Right cardiac atrium (tissue), 5 donors: ENCODE measurements at regions not wholly inside any gene's neighbourhood (a gene's known extent, or its start where the extent isn't known, plus 50 kb on each side); places are given as distances from the start of the nearest gene placed in this dataset.

Experiments
- ATAC-seq, 2 donors: fragments of 200-7000 bp; cut with Tn5 transposase; one replicate each; pipeline versions ENCODE4 v1.8.0 to v1.9.1; 2020; ENCODE audit warnings: moderate library complexity in 2 of 2, mild to moderate bottlenecking in 1 of 2
- DNase-seq, 3 donors: peaks; one replicate each; pipeline ENCODE4 v3.0.0-alpha.2; 2020
- H3K27ac ChIP-seq: one replicate; pipeline ENCODE4 v1.5.1; 2013; ENCODE audit warnings: mild to moderate bottlenecking, low read length, control low read depth, moderate library complexity
- H3K27me3 ChIP-seq: one replicate; pipeline ENCODE4 v1.6.1; 2013; ENCODE audit not compliant: control insufficient read depth, insufficient read depth
- H3K4me1 ChIP-seq: one replicate; pipeline ENCODE4 v1.6.1; 2013; ENCODE audit warnings: low read length; ENCODE audit not compliant: control insufficient read depth, insufficient read depth
- H3K4me3 ChIP-seq: one replicate; pipeline ENCODE4 v1.5.1; 2013; ENCODE audit warnings: low read length, control low read depth
- H3K9me3 ChIP-seq: one replicate; pipeline ENCODE4 v1.6.1; 2013; ENCODE audit warnings: low read length; ENCODE audit not compliant: control insufficient read depth
- WGBS: extraction: QIAGEN DNeasy Blood & Tissue Kit; methylation state at CpG from one replicate; pipeline ENCODE4 v1.1.7; 2013; 5-methylcytosine and 5-hydroxymethylcytosine counted together
- intact Hi-C, 4 donors: fragments of 100-400 bp; cut with DNase I; formaldehyde crosslinking; loops; one replicate each; pipeline versions ENCODE4 v1.11.0 to v1.14.0; 2022 to 2023
- donor health status: healthy with polysubstance abuse.
- donor health status: DM: no; HTN: yes; CAD: no.
- donor health status: DM: no; HTN: no; CAD: no.
- donor health status: DM: no; HTN: yes; CAD: no; lungs with severe emphysema.
- donor health status: DM: yes; HTN: yes; CAD: no.

DNA sequence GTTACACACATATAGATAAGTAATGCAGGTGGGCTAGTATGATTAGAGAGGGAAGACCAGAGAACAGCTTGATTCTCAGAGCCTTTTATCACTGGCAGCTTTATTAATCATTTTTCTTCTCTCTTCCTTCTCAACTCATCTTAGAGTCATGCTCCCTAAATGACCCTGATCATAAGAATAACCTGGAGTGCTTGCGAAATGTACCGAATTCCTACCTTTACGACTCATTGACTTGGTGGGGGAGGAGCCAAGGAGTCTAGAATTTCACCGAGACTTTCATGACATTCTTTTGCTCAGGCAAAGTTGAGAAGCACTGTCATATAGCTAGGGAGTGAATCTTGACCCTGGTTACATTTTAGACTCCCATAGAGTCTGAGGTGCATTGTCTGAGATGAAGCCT is 298.9 kb upstream of the PUDP start:
- DNase-seq (no peak), ATAC-seq (no peak)
- no peaks in the 10 kb centered on the region for H3K27me3 ChIP-seq
- H3K27ac ChIP-seq: no peak overlapping the region
- H3K4me3 ChIP-seq: no peak overlapping the region
- 83% methylated on average over 4 of the region's 4 CpGs for WGBS
- H3K9me3 ChIP-seq: no peaks in the 10 kb centered on the region
- intact Hi-C loops: no loop called here
- H3K4me1 ChIP-seq: no peaks in the 10 kb centered on the region

DNA sequence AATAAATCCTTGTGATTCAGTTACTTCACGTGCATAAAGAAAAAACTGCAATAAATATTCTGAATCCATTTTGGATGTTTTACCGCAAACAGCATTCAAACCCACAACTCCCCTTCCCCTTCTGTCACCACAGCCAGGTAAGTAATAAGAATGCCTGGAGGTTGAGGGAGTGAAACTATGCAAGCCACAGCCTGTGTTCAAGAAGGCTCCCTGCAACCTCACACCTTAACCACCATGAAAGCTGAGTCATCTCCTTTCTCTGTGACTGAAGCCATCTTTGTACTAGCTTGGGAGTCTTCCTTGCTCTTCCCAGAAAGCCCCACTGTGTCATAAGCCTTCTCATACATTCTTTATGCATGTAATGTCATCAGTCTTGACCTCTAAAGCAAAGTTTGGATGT is 297.0 kb upstream of the PUDP start:
- Histone ChIP-seq H3K27me3 (no peaks in the 10 kb centered on the region), H3K9me3 (no peaks in the 10 kb centered on the region), H3K27ac (no peak overlapping the region), H3K4me3 (no peak overlapping the region), H3K4me1 (no peaks in the 10 kb centered on the region)
- intact Hi-C loops: no loop called here
- ATAC-seq (no peak), DNase-seq (no peak)
- WGBS: 88% methylated on average over 2 of the region's 2 CpGs

DNA sequence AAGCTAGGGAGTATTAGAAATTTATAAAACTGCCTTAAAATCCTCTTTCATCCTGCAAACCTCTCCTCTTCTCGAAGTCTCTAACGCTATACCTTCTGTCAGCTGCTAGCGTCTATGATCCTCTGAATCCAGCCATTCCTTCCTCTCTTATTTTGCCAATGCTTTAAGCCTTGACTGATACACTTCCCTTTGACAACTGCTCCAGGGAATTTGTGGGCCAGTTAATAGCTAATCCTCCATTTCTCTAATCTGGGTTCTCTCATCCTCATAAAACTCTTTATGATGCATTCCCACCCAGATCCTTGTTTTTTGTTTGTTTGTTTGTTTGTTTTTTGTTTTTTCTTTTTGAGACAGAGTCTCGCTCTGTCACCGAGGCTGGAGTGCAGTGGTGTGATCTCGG is 293.6 kb upstream of the PUDP start:
- ATAC-seq (no peak), DNase-seq (no peak)
- Histone ChIP-seq H3K9me3 (no peaks in the 10 kb centered on the region), H3K4me1 (no peaks in the 10 kb centered on the region), H3K27me3 (no peaks in the 10 kb centered on the region), H3K4me3 (no peak overlapping the region), H3K27ac (no peak overlapping the region)
- WGBS: 89% methylated on average over 6 of the region's 6 CpGs
- intact Hi-C loops: no loop called here

DNA sequence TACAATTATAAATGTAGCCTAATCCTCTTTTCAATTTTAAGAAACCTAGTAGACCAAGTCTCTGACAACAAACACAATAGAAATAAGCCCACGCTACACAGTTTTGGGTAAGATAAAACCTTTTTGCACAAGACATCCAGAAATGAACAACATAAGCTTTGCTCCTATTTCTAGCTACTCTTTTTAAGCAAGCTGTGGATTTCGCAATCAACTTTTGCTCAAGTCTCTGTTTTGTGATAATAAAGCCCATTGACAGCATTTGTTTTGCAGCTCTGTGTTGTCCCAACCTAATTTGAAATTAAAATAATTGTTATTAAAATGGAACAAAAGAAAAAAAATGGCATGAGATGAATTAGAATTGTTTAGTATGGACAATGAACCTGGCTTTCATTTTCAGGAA is 287.9 kb upstream of the PUDP start:
- Histone ChIP-seq H3K9me3 (no peaks in the 10 kb centered on the region), H3K4me1 (no peaks in the 10 kb centered on the region), H3K27me3 (no peaks in the 10 kb centered on the region), H3K27ac (no peak overlapping the region), H3K4me3 (no peak overlapping the region)
- WGBS: 68% methylated on average over 2 of the region's 2 CpGs
- intact Hi-C loops: no loop called here
- DNase-seq: no peak
- no peak for ATAC-seq

DNA sequence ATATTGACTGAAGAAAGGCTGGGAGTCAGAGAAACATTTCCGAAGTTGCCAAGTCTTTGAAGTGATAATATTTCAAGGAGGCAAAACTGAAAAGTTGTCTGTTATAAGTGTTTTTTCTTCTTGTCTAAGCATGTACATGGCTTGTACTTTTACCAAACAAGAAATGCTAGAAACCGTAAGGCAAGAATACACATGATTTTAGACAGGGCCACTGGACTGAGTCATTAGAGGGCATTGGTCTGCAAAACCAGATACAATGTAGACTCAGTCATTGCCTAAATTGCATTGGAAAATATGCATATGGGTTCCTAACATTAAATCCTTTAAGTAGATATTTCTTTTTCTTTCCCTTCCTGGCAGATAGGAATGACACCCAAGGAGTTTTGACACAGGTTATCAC is 284.9 kb upstream of the PUDP start:
- Histone ChIP-seq H3K27ac (no peak overlapping the region), H3K27me3 (no peaks in the 10 kb centered on the region), H3K9me3 (no peaks in the 10 kb centered on the region), H3K4me3 (no peak overlapping the region), H3K4me1 (no peaks in the 10 kb centered on the region)
- 93% methylated on average over 2 of the region's 2 CpGs for WGBS
- DNase-seq (no peak), ATAC-seq (no peak)
- intact Hi-C loops: no loop called here

DNA sequence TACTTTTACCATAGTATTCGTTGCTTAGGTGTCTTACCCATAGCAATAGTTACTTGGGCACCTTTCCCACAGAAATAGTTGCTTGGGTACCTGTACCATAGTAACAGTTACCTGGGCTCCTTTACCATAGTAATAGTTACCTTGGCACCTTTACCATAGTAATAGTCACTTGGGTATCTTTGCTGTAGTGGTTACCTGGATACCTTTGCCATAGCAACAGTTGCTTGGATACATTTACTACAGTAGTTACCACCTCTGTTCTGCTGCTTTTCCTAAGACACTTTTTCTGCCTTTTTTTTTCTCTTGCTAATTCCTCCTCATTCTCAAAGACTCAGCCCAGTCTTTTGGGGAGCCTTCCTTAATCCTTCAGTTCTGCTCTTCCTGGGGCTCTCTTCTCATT is 272.8 kb upstream of the PUDP start:
- Histone ChIP-seq H3K27ac (no peak overlapping the region), H3K27me3 (no peaks in the 10 kb centered on the region), H3K4me1 (no peaks in the 10 kb centered on the region), H3K9me3 (no peaks in the 10 kb centered on the region), H3K4me3 (no peak overlapping the region)
- intact Hi-C loops: no loop called here
- ATAC-seq (no peak), DNase-seq (no peak)
- 66% methylated on average over 1 of the region's 1 CpG for WGBS

DNA sequence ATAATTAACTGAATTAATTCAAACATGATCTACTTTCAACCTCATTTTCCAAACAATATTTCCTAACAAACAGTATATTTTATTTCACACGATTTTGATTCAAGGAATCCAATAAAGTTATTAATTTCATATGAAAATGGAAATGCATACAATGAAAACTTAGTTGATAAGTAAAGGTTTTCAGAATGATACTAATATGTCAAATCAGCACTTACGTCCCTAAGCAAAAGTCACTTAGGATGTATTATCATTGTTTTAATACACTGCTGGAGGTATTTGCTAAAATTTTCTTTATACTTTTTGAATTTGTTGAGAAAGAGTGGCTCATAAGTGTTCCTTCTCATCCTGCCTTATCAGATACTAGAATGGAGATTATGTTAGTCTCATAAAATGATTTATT is 266.8 kb upstream of the PUDP start:
- H3K9me3 ChIP-seq: no peaks in the 10 kb centered on the region
- no peaks in the 10 kb centered on the region for H3K4me1 ChIP-seq
- DNase-seq (no peak), ATAC-seq (no peak)
- no peaks in the 10 kb centered on the region for H3K27me3 ChIP-seq
- no peak overlapping the region for H3K27ac ChIP-seq
- WGBS: 76% methylated on average over 2 of the region's 2 CpGs
- intact Hi-C loops: no loop called here
- no peak overlapping the region for H3K4me3 ChIP-seq

DNA sequence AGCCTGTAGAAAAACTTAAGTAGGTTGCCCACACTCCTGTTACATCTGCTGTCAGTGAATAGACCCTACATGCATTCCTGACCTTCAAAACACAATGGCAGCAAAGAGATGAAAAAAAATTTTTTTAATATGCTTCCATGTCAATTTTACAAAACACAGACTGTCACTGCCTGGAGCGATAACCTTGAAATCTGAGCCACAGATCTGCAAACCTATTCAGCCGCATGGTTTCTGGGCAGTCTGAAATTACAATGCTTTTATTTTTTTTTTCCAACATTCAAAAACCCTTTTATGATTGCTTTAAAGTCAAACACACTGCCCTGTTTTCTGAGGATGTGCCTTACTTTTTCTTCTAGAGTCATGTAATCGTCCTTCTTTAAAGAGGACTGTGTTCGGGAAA is 264.9 kb upstream of the PUDP start:
- Histone ChIP-seq H3K9me3 (no peaks in the 10 kb centered on the region), H3K27ac (no peak overlapping the region), H3K27me3 (no peaks in the 10 kb centered on the region), H3K4me3 (no peak overlapping the region), H3K4me1 (no peaks in the 10 kb centered on the region)
- intact Hi-C loops: no loop called here
- no peak for ATAC-seq
- WGBS: 67% methylated on average over 4 of the region's 4 CpGs
- DNase-seq: no peak

DNA sequence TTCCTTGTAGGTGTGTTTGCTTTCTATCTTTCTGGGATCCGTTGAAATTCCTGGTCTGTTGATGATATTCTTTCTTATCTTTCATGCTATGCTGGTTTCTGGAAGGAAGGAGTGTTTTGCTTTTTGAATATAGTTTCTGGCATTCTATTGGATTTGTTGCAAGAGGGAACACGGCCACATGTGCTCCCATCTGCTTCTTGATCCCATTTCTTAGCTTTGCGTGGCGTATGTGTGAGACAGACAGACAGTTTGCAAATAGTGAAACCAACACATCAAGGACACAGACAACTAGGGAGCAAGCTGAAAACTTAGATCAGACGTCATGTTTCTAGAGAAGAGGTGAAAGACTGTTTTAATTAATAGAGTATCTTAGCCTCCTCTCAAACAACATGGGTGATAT is 261.9 kb upstream of the PUDP start:
- intact Hi-C loops: no loop called here
- ATAC-seq (no peak), DNase-seq (no peak)
- 84% methylated on average over 5 of the region's 5 CpGs for WGBS
- Histone ChIP-seq H3K27me3 (no peaks in the 10 kb centered on the region), H3K4me1 (no peaks in the 10 kb centered on the region), H3K9me3 (no peaks in the 10 kb centered on the region), H3K4me3 (no peak overlapping the region), H3K27ac (no peak overlapping the region)

DNA sequence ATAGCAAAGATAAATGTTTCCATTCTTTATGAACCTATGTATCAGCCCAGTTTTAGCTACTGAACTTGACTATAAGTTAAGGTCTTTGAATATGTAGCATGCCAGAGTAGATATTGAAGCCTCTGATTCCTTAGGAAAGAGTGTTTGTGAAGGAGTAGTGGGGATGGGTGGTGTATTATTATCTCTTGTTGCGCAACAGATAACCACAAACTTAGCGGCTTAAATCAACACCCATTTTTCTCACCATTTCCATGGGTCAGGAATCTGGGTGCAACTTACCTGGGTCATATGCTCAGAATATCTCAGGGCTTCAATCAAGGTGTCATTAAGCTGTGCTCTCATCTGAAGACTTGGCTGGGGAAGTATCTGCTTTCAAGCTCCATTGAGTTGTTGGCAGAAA is 251.4 kb upstream of the PUDP start:
- Histone ChIP-seq H3K27ac (no peak overlapping the region), H3K4me3 (no peak overlapping the region), H3K9me3 (no peaks in the 10 kb centered on the region), H3K27me3 (no peaks in the 10 kb centered on the region), H3K4me1 (no peaks in the 10 kb centered on the region)
- DNase-seq (no peak), ATAC-seq (no peak)
- intact Hi-C loops: no loop called here
- 96% methylated on average over 2 of the region's 2 CpGs for WGBS

DNA sequence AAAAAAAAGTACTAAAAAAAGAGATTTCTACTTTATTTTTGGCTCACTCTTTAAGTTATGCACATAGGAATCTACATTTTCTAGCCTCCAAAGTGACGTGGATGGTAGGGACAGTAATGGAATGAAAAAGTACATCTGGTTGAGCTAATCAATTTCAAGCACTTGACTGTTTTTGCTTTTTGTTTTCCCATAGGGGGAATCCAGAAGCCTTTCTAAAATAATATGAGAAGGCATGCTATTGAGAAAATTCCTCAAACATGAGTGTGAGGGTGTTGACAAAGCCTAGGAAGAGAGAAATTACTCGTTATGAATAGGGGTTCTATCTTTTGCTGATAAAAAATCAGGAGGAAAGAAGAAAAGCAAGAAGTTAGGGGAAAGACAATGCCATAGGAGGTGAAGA is 242.5 kb upstream of the PUDP start:
- Histone ChIP-seq H3K4me1 (no peaks in the 10 kb centered on the region), H3K27me3 (no peaks in the 10 kb centered on the region), H3K9me3 (no peaks in the 10 kb centered on the region), H3K4me3 (no peak overlapping the region), H3K27ac (no peak overlapping the region)
- no peak for ATAC-seq
- no peak for DNase-seq
- intact Hi-C loops: no loop called here
- WGBS: 36% methylated on average over 2 of the region's 2 CpGs

DNA sequence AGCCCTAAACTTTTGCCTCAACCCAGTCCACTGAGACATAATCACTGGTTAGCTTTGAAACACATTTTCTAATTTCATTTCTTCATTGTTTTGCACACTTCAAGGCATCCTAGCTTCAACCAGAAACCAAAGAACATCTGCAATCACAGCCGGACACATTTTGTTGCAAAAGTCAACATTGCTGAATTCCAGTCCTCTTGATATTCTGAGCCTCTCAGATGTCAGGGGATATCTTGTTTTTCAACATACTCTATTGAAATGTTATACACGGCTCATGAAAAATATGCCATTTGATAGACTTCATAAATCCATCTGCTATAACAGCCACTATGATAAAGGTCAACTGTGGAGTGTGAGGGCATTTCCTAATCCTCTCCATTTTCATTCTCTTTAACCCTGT is 241.6 kb upstream of the PUDP start:
- Histone ChIP-seq H3K4me1 (no peaks in the 10 kb centered on the region), H3K4me3 (no peak overlapping the region), H3K27me3 (no peaks in the 10 kb centered on the region), H3K9me3 (no peaks in the 10 kb centered on the region), H3K27ac (no peak overlapping the region)
- 46% methylated on average over 2 of the region's 2 CpGs for WGBS
- no peak for DNase-seq
- ATAC-seq: no peak
- intact Hi-C loops: no loop called here
